COR-L47 (cell line): ENCODE measurements at regions not wholly inside any gene's neighbourhood (a gene's known extent, or its start where the extent isn't known, plus 50 kb on each side); places are given as distances from the start of the nearest gene placed in this dataset.
"Not testable (repeated sequence)": the region's sequence is repeated elsewhere in the genome, so short reads cannot be mapped to it uniquely, and the experiment has no call there.

Source experiments
- DNase-seq: peaks from one replicate; lab custom pipeline; 2025; lab: John Stamatoyannopoulos, UW

DNA sequence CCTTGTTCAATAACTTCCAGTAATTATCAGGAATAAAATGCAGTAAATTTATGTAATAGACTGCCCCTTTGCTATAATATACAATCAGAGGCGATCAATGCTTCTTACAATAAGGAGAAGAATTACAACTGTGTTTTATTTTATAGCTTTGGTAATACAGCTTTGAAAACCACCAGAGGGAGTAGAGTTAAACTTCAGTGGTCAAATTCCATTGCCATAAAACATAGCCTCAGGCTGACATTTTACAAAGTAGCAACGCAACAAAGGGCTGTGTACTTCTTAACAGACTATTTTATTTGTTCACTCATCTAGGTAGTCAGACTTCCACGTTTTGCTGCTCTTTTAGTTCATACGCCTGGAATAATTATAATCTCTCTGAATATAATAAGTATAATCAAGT is 58.5 kb downstream of the TEX13C start:
- DNase-seq = no peak

DNA sequence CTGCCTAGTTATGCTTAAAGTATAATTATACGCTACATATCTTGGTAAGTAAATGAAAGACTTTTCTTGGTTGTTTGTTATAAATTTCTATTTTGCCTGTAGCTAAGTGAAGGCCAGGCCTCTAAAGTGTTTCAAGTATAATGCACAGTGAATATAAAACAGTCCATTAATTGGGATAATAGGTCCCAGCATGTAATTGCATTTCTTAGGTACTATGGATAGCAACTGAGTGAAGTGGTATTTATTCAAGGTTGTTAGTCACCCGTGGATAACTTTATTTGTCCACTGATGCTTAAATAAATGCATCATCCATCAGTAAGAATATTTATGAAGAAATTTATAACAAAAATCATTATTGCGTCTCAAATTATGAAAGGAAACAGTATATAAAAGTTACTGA is 59.1 kb downstream of the TEX13C start:
- DNase-seq = no peak

DNA sequence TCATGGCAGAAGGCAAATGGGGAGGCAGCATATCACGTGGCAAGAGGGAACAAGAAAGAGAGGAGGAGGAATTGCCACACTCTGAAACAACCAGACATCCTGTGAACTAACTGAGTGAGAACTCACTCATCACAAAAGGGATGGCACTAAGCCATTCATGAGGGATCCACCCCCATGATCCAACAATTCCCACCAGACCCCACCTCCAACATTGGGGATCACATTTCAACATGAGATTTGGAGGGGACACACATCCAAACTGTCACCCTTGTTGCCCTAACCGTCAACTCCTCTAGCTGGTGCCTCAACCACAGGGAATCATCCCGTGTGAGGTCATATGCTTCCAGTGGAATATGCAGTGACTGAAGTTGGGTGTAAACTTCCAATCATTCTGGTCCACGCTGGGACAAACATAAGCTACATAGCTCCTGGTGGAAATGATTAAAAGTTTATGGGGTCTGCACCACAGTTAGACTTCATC is 62.5 kb downstream of the TEX13C start:
- no peak for DNase-seq

DNA sequence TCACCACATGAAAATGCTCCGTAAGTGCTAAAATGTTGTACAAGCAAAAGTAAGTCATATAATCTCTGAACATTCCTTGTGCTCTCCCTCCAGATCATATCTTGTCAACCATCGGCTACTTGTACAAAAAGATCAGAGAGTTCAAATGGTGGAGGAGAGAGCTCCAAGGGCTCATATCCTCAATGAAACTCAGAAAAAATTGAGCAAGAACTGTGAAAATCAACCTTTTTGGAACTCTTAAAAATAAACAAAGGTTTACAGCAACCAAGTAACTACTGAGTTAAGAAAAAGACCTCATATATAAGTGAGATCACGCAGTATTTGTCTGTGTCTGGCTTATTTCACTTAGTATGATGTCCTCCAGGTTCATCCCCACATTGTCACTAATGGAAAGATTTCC is 63.2 kb downstream of the TEX13C start:
- no peak for DNase-seq

DNA sequence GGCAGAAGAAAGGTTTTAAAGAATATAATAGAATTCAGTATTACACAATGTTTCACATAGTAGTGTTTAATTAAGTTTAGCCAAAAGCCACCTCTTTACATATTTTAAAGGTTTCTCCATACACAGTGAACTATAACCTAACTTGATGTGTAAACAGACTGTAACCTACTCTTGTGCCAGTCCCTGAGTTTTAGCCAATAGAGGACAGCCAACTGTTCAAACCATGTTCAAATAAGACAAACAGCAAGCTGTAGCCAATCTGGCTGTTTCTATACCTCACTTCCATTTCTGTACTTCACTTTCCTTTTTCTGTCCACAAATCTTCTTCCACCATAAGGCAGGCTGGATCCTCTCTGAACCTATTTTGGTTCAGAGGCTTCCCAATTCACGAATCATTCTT is 65.2 kb downstream of the TEX13C start:
- DNase-seq = no peak

DNA sequence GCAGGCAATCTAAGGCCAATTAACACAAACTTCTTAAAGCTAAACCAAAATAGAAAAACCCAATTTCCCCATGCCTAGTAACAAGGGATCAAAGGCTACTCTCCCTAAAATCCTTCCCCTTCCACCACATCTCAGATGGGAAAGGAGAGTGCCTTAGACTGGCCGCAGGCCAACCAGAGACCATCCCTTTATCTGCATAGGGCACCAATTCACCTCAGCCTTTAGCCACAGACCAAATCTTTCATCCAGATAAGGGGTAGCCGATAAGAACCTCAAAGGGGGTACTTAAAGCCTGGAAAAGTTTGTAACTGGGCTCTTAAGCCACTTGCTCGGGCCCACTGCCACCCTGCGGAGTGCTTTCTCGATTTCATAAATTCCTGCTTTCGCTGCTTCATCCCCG is 68.3 kb downstream of the TEX13C start:
- no peak for DNase-seq

DNA sequence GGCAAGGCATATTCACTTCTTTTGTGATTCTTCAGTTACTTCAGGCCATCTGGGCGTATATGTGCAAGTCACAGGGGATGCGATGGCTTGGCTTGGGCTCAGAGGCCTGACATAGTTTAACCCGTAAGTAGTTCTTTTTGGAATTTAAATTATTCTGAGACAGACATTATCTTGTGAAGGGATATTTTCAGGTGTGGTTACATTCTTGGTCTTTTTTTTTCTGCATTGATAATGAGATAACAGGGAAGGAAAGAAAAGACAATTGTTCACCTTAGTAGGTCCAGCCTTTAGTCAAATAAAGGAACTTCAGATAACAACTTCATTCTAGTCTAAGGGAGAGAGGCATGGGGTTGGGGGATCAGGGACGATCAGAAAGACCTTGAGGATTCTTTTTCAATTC is 74.8 kb downstream of the TEX13C start:
- no peak for DNase-seq

DNA sequence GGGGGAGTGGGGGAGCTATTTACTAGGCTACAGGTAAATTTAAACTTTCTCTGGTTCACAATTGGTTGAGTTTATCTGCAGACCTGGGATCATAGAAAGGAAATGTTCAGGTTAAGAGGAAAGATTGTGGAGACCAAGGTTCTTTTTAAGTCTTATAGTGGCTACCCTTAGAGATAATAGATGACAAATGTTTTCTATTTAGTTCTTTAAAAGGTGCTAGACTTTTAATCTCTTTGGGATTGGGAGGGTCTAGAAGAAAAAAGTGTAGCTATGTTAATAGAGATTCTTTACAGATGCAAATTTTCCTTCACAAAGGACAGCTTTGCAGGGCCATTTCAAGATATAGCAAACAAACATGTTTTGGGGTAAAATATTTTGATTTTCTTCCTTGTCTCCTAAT is 76.0 kb downstream of the TEX13C start:
- no peak for DNase-seq

DNA sequence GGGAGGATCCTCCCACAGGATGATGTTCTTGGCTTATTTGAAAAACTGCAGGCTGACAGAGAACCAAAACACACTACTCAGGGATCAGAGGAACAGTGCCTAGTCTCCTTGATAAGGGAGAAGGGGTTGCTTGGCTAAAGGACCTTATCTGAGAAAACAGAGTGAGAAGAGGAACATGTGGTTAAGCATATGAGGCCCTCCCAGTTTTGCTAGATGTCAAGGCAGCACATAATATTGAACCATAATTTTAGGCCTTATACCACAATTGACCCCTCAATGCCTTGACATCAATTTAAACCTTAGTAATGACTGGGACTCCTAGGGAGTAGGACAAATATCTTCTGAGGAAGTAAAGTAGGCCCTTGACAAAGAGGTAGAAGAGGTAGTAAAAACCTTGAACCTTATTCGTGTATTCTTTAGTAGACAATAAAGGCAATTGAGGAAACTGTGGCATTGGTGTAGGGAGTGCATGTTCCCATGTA is 79.3 kb downstream of the TEX13C start:
- no peak for DNase-seq

DNA sequence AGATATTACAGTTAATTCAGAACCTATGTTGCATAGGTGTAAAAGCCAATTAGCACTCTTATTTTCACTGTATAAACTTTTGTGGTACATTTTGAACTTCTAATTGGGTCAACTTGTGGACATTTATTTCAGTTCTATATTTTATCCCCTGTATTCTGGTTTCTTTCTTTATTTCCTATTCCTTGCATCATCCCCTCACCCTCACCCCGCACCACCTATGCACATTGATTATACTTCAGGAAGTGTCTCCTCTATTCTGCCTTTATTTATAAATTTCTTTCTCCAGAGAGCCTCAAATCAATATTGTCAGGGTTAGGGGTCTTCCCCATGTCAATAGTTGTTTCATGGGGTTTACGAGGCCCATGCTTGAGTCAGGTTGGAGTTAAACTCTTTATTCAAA is 83.1 kb downstream of the TEX13C start:
- no peak for DNase-seq

DNA sequence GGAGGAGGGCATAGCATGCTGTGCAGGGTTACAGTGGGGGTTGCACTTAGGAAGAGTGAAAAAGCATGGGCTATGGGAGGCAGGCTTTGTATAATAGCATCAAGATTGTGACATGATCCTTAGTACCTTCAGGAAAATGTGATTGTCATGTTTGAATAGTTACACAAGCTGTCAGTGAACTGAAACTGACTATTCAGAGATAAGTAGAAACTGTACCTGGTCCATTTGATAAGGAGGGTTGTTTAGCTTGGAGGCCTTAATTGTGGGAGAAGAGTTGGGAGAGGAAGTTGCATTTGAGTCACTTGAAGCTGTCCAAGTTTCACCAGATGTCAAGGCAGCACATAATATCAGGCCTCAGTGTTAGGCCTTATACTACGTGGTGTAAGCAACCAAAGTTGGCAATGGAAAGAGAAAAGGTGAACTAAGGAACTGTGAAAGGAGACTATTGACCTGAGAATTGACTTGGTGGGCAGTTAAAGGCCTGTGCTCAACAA is 85.0 kb downstream of the TEX13C start:
- DNase-seq = no peak

DNA sequence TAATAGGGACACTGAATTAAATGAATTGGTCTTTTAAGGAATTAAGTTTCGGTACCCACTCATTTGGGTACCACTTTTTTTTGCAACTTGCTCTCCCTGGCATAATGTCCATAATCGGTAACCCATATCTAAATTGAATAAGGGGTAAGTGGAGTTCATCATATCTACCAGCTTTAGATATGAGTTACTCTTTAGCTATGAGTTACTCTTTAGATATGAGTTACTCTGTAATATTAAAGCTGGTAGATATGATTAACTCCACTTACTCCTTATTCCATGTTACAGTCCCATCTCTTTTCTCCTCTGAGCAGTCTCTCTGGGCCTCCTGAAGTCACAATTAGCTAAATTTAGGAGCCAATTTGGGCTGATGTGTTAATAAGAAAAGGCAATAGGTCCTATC is 85.7 kb downstream of the TEX13C start:
- no peak for DNase-seq

DNA sequence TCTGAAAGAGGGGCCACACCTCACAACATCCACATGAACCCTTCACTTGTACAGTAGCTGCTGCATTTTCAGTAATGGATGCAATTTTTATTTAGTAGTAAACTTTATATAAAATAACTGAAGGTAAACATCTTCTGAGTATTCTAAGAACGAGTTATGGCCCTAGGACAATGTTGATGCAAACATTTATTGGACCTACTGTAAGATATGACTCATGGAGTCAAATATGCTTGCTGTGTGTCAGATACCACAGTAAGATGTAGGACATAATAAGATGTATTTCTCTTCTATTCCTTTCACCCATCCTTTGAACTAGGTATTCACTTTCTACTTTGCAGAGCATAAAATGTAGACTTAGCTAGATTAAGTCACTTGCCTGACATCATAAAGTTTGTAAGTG is 87.6 kb downstream of the TEX13C start:
- no peak for DNase-seq

DNA sequence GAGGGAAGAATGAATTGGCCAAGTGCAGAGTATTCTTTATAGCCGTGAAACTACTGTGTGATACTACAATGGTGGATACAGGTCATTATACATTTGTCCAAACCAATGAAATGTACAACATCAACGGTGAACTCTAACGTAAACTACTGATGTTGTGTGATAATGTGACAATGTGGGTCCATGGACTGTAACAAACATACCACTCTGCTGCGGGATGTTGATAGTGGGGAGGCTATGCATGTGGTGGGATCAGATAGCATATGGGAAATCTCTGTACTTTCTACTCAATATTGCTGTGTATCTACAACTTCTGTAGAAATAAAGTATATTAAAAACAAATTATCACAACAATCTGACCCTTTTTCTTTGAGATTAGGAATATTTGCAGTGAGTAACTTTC is 101.1 kb downstream of the TEX13C start:
- DNase-seq = no peak

DNA sequence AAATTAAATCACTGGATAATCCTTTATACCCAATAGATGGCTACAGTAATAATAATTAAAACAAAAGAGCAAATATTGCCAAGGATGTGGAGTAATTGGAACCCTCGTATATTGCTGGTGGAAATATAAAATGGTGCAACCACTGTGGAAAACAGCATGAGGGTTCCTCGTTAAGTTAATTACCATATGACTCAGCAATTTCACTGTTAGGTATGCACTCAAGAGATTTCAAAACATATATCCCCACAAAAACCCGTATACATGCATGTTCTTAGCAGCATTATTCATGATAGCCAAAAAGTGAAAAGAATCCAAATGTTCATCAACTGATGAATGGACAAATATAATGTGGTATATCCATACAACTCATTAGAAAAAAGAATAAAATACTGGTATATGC is 103.3 kb downstream of the TEX13C start:
- no peak for DNase-seq

DNA sequence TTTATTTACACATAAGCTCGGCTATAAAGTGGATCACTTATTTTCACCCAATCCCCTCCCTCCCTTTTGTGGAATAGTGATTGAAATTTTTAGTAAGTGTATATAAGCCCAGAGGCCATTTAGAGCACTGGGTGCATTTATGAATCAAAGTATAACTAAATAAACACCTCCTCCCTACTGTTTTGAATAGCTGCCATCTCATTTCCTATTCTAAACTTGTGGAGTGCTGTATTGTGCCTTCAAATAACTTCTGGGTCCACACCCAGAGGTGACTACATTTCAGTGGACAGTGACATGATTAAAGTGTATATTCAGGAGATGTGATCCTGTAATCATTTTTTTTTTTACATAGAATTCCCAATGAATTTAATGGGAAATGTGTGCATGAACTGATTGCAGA is 104.9 kb downstream of the TEX13C start:
- DNase-seq = no peak

DNA sequence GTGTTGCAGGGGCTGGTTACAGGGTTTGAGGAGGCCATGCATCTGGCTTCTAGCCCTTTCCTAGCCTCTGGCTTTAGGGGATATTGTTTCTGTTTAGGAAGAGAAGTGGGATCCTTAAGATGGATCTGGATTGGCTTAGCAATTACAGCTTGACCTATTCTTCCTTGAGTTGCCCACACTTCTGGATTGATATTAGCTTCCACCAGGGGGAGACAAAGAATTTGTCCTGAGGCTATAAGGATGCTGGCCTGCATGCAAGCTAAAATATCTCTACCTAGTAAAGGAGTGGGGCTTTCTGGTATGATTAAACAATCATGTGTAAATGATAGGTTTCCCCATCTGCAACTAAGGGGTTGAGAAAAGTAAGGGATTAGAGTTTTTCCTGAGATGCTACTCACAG is 117.2 kb downstream of the TEX13C start:
- peak; percentile 1 for DNase-seq

DNA sequence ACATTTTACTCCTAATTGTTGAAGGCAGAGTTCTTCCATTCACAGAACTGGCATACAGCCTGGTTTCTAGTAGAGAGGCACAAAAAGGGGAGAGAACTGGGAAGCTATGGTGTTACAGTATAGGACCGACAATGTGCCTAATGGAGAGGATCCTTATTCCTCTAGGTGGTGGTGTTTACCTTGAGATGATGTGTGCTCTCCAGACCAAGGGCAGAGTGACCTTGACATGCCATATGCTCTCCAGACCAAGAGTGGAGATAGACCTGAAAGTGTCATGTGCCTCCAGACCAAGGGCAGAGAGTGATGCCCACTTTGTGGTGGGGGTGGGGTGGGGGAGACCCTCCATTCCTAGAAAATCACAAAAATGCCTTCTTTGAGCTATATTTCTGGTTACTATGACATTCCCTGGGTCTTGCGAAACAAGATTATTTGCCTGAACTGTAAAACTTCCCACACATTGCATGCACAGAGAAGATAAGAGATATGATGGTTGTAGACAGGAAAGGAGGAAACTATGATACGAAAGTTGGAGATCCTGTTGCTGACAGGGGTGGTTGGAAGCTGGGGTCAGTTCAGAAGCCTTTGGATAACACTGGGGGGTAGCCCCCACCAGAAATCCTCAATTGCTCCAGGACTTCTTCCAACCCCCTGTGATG is 119.7 kb downstream of the TEX13C start:
- no peak for DNase-seq

DNA sequence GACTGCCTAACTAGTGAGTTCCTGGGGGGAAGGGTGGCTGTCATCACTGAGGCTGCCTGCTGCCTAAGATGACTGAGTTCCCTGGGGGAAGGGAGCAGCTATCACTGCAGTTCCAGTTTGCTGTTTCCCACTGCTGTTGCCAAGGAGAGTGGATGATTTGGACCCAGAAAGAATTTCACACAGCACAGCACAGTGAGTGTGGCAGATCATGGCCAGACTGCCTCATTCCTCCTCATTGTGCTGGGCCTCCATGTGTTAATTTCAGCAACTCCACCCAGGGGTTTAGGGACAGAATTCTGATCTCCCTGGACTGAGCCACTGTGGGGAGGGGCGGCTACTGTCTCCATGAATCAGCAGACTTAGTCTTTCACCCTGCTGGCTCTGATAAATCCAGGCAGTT is 125.0 kb downstream of the TEX13C start:
- DNase-seq = no peak

DNA sequence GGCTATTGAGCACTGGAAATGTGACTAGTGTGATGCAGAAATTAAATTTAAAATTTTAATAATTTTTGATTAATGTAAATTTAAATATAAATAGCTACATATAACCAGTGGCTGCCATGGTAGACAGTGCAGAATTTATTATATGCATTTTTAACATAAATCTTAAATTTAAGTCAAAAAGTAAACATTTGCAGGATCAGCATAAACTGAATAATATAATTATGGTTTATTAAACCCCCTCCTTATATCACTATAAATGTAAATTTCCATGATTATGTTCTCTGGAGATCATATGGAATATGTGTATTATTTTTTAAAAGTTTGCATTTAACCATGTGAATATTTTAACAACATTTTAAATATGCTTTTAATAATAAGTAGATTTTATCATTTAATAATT is 155.8 kb downstream of the TEX13C start:
- no peak for DNase-seq

DNA sequence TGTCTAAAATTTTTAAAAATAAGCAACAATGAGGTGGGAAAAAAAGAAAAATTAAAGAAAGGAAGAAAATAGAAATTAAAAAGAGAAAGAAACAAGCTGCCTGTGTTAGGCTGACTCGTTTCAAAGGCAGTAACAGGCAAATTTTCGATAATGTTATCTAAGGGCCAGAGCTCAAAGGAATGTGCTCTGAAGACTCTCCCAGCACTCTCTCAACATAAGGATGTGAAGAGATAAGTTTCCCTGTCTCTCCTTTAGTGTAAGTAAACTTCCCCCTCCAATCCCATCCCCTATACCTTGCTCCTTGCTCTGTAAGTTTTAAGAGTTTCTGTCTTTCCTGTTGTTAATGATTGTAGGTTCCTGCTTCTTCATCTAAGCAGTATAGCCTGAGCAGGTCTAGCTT is 172.8 kb downstream of the TEX13C start:
- DNase-seq = no peak

DNA sequence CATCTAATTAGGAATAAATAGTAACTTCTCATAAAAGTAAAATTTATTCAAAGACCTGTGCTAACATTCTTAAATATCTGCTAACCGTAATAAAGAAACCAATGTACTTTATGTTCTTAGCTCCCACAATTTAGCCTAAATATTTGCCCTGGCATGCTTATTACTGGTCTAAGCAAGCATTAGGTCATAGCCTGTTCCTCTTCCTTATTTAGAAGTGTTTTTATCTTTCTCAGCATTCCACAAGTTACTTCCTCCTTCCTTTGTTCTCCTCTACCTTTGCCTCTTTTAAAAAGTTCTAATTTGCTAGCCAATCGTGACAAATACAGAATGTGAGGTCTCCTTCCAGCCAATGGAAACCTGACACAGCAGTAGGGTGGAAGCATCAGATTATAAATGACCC is 173.3 kb downstream of the TEX13C start:
- DNase-seq = not testable (repeated sequence)

DNA sequence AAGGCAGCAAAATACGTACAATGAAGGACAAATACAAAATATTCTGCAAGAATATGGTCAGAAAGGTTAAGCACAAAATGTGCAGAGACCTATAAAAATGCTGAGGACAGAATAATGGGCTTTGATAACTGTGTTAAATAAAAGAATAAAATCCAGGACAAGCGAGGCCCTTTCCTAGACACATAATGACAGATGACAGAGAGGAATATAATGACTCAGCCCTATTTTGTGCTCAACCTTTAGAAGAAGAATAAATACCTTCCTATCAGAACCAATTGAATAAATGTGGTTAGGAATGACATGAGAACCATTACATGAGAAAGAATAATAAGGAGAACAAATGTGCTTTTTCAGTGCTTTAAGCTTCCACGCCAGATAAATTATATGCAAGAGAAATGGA is 178.0 kb downstream of the TEX13C start:
- no peak for DNase-seq

DNA sequence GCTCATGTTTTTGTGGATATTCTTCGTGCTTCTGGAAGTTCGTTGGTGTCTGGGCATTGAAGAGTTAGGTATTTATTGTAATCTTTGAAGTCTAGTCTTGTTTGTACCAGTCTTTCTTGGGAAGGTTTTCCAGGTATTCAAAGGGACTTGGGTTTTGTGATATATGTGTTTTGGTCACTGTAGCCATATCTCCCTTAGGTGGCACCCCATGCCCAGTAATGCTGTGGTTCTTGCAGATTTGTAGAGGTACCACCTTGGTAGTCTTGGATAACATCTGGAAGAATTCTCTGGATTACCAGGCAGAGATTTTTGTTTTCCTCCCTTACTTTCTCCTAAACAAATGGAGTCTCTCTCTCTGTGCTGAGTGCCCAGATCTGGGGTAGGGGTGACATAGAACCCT is 184.1 kb downstream of the TEX13C start:
- DNase-seq = no peak
